Stimulated activated CD4-positive, alpha-beta T cell treated with anti-CD3 and anti-CD28 coated beads, Interleukin-4, amount 100 ng/mL, for 4 hours (primary cell): ENCODE measurements at regions not wholly inside any gene's neighbourhood (a gene's known extent, or its start where the extent isn't known, plus 50 kb on each side); places are given as distances from the start of the nearest gene placed in this dataset.

Source experiments
- DNase-seq, 2 experiments: peaks; one replicate each; pipeline ENCODE4 v3.0.0-alpha.2; 2020

GRCh38 chr10:123536176-123536845 lies 129.8 kb upstream of the GPR26 start:
- no peak for DNase-seq

DNA sequence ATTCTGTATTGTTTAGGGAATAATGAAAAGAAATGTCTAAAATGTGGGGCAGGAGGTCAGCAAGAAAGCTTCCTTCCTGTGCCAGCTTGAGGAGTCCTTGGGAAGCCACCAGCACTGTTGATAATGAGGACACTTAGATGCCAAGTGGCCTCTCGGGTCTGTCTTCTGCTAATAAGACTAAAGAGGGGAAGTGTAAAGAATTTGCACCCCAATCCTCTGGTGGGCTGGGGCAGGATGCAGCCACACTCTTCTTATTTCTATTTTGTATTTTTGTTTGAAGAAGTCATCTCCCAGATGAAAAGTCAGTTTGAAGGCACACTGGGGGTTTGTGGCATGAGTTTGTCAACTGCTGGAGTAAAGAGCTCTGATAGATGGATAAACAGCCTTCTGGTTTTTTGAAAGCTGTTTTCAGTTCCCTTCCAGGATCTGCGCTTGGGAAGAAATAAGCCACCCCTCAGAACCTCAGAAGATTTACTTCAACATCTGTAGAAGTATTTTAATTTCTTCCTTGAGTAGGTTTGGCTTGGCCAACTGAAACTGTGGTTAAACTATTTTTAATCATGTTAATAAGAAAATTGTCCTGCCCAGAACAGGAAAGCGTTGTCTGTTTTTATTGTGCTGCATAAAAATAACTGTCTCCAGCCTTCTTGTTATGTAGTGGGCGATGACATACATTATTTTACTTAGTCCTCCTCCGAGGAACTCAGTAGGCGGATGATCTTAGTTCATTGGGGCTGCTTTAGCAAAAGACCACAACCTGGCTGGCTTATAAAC lies 128.8 kb upstream of the GPR26 start:
- DNase-seq, result no peak

GRCh38 chr10:123538401-123539320 lies 127.5 kb upstream of the GPR26 start:
- no peak for DNase-seq

- no peak for DNase-seq
Measured at GRCh38 chr10:123544986-123545385, 121.2 kb upstream of the GPR26 start.

- DNase-seq, result no peak
Measured at GRCh38 chr10:123548770-123549169, 117.4 kb upstream of the GPR26 start.

DNA sequence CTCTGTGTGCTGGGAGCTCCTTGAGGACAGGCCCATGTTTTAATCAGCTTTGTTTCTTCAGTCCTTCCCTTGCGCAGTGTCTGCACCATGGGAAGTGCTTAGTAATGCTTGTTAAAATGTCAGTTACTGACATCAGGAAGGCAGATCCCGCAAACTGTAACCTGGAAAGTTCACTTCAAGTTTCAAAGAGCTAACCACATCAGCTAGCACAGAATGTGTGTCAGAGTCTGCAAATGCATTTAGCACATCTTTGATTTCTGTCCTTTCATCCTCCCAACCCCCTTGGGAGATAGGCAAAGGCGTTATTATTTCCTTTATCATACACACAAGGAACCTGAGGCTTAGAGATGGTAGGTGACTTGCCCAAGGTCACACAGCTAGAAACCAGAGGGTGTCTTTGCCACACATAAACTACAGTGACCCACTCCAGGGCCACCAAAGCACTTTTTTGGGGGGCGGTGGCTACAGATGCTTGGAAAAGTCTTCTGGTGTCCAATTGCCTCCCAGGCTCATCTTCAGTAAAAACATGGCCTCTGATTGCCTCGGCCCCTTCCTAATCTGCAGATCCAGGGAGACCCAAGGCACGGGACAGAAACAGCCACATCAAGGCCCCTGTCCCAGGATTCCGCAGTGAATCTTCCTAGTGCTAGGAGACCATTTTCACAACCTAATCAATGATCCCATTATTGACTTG lies 116.2 kb upstream of the GPR26 start:
- no peak for DNase-seq

GRCh38 chr10:123550675-123551096 lies 115.5 kb upstream of the GPR26 start:
- DNase-seq, result no peak

GRCh38 chr10:123551259-123551658 lies 114.9 kb upstream of the GPR26 start:
- no peak for DNase-seq

DNA sequence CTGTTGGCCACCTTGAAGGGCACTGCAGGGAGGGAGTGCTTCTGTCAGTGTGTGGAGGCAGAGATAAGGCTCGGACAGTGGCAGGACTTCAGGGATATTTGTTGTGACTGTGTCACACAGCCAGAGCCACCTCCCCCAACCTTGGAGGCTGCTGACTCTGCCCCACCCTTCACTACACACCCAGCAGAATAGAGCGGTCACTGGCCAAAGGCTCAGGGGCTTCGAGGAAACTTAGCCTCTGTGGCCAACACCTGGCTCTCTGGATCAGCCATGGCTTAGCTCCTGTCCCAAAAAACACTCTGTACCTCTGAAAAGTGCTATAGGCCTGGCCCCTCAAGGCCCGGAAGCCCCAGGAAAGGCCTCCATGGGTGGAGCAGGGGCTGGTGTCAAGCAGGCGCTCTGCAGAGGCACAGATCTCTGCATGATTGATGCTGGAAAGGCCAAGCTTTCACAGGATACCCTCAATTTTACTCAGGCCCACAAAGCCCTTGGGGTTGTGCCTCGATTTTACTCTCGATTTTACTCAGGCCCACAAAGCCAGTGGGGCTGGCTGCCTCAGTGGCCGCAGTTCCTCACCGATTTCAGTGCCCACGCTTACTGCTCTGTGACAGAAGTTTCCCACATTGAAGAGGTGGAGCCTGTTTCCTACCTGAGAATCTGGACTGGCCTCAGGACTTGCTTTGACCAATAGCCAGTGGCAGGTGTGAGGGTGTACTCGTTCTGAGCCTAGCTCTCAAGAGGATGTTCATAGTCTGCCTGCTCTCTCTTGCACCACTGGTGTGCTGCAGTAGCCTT lies 113.2 kb upstream of the GPR26 start:
- no peak for DNase-seq

DNA sequence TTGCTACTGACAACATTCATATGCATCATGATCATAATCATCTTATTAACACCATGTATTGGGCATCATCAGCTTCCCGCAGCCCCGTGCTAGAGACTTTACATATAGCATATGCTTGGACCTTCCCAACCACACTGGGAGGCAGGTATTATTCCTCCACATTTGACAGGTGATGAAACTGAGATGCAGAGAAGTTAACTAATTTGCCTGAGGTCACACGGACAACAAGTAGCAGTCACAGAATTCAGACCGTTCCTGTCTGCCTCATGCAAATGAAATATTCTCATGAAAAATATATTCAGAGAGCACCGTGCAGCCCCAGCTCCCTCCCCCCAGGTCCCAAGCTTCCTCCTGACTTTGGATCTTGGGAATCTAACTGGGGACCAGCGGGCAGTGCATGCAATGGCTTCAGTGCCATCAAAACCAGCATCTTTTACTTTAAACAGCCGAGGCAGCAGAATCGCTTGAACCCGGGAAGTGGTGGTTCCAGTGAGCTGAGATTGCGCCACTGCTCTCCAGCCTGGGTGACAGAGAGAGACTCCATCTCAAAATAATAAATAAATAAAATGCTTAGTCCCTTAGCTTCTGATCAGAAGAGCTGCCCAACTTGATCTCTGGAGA lies 112.2 kb upstream of the GPR26 start:
- DNase-seq, result no peak

- no peak for DNase-seq
Measured at GRCh38 chr10:123554656-123555055, 111.5 kb upstream of the GPR26 start.

DNA sequence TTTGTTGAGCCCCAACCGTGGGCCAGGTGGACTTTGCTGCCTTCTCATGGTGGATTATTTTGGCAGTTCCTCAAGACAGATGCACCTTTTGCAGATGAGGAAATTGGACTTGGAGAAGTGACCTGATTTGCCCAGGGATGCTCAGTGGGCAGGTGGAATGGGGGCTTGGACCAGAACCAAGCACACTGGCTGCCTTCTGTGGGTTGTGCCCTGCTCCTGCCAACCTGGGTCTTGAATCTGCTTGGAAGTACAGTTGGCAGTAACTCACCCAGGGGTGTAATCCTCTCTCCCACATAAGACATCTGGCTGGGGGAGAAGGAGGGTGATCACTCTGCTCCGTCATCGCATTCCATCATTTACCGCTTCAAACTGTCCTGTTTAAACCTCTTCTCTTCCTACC lies 110.5 kb upstream of the GPR26 start:
- no peak for DNase-seq

- no peak for DNase-seq
Measured at GRCh38 chr10:123556049-123556448, 110.1 kb upstream of the GPR26 start.

DNA sequence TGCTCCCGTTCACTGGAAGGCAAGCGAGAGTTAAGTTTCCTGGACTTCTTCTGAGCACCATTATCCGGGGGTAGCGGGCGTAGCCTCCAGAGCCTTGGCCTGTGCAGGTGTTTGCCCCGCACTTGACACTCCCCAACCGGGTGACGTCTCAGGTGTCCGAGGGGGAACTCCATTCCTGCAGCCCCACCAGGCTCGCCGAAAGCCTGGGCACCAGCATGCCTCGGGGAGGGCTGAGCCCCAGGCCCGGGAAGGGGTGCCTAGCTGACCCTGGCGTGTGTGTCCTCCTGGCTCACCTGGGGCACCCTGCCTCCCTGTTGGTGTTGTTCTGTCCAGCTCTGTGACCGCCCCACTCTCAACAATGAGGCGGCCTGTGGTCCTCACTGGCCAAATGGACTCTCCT lies 109.4 kb upstream of the GPR26 start:
- no peak for DNase-seq

DNA sequence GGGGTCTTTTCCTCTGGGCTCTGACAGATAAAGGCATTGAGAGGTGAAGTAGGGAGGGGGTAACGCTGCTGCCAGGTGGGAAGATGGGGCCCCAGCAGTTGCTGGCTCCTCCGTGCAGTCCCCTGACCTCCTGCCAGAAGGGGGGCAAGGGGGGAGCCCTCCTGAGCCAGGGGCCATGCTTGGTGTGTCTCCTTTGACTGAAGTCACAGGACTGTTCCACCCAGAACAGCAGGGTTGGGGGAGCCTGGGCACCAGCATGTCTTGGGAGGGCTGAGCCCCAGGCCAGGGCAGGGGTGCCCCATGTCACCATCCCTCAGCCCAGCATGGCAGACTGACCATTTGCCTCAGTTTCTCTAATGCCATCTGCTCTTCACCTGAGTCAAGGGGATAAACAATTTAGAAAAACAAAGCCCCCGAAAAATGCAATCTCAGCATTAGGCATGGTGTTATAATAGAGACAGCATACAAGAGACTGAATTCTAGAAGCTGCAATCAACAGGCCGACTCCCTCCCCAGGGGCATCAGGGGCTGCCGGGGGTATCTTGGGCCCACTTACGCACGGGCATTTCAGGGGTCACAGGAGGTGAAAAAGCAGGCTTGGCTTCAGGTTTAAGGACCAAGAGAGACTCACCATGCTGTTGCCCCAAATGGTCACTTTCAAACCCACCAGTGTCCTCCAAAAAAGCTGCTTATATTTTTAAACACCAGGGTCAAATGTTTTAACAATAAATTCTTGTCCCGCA lies 108.6 kb upstream of the GPR26 start:
- DNase-seq, result no peak

DNA sequence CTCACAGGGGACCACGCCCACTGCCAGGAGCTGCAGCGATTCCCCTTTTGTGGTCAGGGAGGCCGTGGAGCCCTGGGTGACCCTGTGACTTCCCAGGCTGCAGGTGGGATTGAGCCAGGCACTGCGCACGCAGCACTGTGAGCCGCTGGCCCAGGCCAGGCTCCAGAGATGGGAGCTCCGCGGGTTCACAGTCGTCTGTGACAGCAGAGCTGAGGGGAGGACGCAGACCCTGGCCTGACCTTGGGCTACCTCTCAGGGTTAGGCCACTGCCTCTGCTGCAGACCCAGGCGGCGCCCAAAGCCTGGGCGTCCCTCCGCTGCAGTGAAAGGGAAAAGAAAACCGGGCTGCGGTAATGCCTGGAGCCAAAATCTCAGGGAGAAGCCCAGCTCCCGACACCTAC lies 107.5 kb upstream of the GPR26 start:
- no peak for DNase-seq

- DNase-seq, result peak; percentile 40 to 67
Measured at GRCh38 chr10:123559066-123559822, 106.9 kb upstream of the GPR26 start.

DNA sequence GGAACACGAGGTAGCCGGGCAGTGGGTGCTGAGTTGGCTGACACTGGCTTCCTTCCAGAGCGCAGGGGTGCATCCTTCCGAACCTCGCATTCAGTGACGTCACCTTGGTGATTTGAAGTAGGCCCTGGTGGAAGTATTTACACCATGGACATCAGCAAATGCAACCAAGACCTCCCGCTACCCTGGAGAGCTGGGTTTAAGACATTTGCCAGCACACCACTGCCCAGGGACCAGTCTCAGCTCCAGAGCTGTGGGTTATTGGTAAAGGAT lies 106.4 kb upstream of the GPR26 start:
- DNase-seq, result no peak

DNA sequence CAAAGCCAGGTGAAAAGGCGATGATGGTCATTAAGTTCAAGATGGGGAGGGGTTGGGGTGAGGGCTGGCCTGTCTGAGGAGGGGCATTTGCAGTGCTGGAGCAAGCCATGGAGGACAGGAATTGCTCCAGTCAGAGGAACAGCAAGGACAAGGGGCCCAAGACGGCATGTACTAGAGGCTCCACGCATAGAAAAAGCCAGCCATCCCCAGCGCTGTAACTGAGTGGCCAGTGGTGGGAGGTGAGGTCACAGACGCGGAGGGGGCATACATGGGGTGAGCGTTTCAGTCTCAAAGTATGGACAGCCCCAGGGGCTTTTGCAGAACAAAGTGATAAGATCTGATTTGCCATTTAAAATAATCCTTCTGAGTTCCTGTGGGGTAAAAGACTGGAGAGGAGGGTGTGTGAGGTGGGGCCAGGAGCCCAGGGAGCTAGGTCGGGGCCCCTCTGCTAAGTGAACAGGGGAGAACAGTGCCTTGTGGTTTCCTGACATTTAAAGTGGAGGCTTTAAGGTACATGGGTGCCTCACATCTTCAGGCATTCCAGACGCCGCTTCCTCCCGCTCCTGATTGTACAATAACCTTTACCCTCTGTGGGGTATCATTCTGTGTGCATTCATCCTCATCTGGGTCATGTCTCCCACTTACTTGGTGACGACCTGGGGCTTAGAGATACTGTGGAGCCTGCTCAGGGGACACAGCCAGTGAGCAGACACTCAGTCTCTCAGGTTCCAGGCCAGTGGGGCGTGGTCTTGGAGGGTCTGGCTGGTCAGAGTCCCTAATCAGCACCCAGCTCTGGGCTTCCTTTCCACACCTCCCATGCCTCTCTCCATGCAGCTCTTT lies 105.6 kb upstream of the GPR26 start:
- DNase-seq, result no peak

DNA sequence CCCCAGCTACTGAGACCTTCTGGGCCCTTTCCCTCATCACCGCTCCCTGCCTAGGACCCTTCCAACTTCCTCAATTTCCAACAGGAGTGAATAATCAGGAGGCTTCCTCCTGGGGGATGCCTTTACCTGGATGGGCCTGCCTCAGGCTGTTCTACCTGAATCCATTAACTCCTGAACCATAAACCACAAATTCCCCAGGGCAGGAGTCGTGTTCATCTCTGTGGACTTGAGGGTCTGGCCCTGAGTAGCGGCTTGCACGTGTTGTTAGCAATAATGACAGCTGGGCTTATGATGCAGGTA lies 105.1 kb upstream of the GPR26 start:
- DNase-seq, result no peak
